Stimulated activated CD8-positive, alpha-beta memory T cell treated with anti-CD3 and anti-CD28 coated beads, Interleukin-4, amount 100 ng/mL, for 24 hours (primary cell): ENCODE measurements at regions not wholly inside any gene's neighbourhood (a gene's known extent, or its start where the extent isn't known, plus 50 kb on each side); places are given as distances from the start of the nearest gene placed in this dataset.

ENCODE experiments used
- DNase-seq: peaks from one replicate; pipeline ENCODE4 v3.0.0-alpha.2; 2020; ENCODE audit warnings: low read depth

- no peak for DNase-seq
Measured at GRCh38 chr18:59961070-59961469, 61.3 kb downstream of the PMAIP1 start.

DNA sequence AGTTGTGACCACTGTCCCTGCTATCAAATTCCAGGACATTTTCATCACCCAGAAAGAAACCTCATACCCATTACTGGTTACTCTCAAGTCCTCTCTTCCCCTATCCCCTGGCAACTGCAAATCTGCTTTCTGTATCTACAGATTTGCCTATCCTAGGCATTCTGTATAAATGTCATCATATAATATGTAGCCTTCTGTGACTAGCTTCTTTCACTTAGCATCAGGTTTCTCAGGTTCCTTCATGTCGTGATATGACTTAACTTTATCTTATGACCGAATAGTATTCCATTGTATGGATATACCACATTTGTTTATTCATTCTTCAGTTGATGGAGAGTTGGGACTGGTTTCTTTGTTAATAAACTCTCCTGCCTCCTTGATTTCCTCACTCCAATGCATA is 60.5 kb downstream of the PMAIP1 start:
- no peak for DNase-seq

DNA sequence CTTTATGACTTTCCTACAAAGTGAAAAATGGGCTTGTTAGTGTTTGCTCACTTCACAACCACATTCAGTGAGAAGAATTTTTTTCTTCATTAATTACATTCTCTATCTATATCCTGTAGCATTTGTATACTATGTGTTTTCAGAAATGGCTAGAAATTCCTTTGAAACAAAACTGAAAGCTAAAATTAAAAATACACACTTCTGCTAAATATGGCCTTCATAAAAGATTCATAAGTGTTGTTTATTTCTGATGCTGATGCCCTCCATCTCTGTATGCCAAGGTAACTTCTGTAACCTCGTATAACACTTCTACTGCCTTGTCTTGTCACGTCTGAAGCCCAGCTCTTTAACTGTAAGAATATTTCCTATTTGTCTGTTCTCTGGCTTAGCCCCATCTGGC is 59.8 kb downstream of the PMAIP1 start:
- no peak for DNase-seq

GRCh38 chr18:59959073-59959472 is 59.3 kb downstream of the PMAIP1 start:
- no peak for DNase-seq

DNA sequence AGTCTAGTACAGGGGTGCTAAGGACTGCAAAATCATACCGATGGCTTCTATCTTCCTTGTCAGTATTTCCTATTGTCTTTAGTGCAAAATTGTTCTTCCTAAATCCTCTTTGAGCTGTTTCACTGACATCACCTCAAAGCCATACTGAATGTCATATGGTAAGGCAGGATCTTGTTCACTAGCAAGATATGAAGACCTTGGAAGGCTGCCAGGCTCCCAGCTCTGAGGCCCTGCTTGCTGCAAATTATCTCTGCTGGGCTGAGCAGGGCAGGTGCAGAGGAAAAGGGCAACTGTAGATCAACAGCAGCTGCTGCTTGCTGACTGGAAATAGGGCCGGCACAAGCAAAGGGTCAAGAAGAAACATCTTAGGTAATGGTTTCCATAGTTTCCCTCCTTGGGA is 58.2 kb downstream of the PMAIP1 start:
- no peak for DNase-seq

- no peak for DNase-seq
Measured at GRCh38 chr18:59954755-59955156, 55.0 kb downstream of the PMAIP1 start.

DNA sequence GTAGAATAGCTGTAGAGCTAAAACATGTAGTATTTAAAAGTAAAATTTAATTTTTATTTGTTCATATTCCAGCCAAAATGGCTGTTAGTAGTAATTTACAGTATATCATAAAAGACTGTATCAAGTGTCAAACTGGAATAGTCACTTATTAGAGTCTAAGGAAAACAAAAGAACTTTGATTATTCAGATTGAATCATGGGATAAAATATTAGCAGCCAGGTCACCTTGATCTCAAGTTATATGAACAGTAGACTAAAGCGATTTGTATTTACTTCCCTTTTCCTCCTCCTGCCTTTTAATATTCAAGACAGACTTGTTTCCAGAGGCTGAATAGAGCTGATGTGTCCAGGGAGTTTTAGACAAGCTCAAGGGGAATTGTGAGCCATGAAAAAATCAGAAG is 54.4 kb downstream of the PMAIP1 start:
- no peak for DNase-seq
